ENCODE measurements at regions not wholly inside any gene's neighbourhood (a gene's known extent, or its start where the extent isn't known, plus 50 kb on each side); places are given as distances from the start of the nearest gene placed in this dataset.
A peak's percentile ranks its signal among the peaks of the same experiment; 100 is the strongest.

DNA sequence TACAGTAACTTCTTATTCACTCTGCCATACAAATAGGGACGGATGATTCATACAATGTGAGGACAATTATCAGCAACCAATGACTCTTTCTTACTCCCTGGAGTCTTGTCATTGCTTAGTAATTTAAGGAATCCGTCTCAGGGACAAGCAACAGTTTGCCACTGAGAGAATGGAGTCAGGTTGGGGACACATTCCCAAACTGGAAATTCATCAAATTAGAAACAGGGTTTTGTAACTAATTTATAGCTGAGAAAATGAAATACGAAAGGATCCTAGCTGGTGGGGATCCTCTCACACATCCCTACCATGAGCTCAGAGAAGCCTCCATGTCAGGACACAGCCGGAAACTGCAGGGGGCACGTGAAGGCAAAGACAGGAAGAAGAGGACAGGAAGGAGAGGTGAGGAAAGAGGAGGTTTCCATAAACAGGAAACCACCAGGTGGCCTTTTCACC, 50.4 kb upstream of the KDR start:
- no peak for DNase-seq

DNA sequence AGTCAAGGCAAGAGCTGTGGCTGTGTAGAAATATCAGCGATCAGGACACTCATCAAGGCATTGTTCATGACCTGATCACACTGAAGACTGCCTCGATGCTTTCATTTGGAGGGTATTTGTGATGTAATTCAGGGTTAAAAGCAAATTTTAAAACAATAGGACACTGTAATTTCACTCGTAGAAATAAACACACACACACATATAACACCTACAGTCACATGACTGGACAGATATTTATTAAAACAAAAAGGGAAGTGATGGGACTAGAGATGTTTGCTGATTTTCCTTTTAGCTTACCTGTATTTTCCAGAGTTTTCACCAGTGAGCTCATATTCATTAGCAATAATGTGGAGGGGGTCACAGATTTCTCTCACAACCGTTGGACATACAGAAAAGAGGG, 51.1 kb upstream of the KDR start:
- DNase-seq: no peak

DNA sequence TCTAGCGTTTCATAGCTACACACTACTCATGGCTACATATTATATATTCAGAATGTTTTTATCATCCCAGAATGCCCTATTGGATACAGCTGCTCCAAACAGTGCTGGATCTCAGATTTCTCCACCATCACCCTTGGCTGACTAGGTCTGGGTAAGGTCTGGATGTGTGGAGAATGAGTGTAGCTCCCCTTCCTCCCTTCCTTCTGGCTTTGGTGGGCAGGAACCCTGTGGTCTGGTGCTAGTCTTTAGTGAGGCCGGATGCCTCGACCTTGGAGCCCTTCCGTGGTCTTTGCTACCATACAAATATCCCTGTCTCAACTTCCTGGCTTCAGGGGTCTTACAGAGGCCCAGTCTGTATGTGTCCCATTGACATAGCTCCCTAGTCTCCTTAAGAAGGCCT, 52.1 kb upstream of the KDR start:
- no peak for DNase-seq

DNA sequence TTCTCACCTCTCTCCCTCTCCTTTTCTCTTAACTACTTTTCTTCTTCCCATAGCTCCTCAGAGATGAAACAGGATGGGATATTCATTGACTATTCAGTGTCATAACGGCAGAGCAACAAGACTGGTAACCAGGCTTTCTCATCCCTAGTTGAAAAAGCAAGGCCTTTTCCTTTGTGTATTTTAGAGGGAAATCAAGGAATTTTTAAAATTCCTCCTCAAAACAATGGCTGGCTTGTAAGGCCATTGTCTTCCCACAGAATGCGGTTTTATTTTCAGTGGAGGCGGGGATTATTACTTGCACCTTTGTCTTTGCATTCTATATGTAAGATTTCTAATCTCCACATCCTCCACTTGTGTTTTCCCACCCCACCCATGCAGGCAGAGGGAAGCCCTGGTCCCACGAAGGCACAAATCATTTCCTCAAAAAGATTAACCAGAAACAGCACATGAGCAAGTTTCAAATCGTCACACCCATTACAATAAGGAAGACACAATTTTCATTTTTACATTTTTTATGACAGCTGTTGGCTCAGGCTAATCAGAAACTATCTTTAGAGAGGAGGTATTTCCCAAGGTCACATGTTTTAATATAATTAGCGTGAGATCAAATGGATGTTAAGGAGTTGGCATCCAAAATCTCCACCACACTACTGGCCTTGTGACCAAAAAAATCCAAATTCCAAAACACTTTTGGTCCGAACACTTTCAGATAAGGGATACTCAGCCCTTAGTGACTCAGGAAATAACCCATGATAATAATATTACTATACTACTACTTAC, 53.0 kb upstream of the KDR start:
- DNase-seq: no peak

DNA sequence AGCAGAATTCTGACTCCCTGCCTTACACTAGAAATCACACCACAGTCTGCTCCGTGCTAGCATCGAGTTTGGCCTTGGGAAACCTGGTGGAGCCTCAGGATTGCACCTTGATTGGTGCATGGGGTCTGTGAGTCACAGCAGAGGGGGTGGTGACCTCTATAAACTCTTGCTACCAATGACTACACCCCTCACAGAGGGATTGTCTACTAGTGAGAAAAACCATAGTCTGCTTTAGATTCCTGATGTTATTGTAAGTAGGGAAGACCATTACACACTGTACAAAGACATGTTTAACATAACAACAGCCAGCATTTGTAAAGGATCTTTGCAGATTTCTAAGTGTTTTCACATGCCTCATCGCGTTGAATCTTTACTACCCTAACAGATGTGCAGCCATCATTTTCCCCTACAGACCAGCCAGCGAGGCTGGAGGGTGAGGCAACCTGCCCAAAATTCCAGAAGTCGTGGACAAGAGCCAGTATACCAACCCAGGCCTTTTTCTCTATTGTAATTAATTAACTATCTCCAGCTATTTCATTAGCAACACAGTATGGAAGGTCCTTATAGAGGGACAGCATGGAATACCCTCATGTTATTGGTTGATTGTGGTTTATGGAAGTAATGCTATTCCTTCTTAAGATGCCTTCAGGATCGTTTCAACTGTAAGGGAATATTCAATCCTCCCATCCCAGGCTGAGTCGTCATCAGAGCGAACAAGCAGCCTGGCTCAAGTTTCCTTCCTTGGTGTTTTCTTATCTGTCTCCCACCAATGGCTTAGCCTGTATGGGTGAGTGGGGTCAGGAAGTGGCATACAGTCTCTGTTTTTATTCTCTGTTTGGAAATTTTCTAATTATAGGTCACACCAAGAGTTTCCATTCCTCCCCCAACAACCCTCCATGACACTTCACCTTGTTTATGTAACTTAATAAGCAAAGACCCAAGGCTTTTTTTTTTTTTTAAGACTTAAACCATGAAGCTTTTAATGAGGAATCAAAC, 55.9 kb upstream of the KDR start:
- no peak for DNase-seq

DNA sequence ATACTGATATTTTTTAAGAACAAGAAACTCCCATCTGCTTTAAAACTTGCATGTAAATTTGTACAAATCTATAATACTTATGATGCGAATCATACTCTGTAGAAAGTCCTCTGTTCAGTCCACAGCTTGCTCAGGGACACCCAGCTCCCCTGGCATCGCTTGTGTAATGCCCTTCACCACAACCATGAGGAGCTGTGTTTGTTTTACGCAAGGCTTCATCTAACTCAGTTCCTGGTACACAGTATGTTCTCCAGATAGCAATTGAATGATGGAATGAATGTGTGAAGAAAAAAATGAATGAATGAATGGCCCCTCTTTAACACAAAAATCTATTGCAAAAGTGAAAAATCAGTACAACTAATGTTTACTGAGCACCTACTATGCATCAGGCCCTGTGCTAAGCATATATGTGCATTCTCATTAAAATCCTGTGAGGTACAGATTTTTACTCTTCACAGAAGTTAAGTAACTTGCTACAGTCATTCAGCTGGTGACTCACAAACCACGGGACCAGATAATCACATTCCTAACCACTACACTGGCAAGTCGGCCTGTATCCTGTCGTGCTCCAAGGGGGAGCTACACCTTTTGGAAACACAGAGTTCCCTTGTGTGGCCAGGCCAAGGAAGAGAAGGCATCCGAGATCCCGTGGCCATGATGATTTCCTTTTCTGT, 58.7 kb upstream of the KDR start:
- DNase-seq: no peak

DNA sequence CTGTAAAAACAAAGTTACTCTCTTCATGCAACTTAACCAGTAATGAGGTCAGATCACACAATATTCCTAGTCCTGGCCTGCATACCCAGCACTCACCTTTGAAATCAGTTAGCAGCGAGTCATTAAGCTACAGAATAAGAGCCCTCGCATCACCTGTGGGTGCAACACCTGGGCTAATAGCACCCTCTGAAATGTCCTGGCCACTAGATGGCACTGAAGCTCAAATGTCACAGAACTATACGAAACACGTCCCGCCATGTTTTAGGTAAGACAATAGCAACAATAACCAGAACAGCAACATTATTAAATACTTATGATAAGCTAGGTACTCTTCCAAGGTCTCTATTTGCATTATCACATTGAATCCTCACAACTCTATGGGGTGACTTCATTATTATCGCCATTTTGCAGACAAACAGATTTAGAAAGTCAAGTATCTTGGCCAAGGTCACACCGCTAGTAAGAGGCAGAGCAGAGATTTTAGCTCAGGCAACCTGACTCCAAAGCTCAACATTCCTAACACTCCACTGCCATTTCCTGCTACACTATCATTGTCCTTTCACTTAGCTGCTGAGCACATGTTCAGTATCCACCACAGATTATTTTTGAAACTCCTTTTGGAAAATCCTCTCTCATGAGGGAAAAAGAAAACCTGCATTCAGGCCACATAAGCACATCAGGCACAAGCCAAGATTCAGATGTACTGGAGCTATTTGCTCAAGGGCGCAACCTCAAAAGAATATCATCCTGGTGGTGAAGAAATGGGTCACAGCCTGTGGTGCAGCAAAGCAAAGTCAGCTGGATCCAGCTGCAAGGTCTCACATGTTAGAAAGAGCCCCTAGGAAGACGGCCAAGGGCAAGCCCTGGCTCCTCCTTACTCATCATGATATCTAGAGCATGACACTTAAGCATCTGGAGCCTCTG, 59.5 kb upstream of the KDR start:
- peak; percentile 66 to 79 for DNase-seq

DNA sequence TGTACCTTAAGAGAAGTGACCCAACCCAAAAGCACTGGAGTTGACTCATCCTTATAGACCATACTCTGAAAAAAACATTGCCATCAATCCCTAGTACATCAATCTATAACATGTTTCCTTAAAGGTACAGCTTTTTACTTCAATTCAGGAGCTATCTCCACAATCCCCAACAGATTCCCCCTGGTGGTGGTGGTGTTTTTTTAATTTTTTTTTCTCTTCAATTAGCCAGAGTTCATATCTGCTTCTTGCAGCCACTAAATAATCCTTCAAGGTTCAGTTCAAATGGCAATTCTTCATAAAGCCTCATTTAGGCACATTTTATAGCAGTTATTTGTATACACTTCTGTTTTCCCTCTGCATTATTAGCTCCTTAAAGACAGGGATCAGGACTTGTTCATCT, 60.7 kb upstream of the KDR start:
- no peak for DNase-seq

DNA sequence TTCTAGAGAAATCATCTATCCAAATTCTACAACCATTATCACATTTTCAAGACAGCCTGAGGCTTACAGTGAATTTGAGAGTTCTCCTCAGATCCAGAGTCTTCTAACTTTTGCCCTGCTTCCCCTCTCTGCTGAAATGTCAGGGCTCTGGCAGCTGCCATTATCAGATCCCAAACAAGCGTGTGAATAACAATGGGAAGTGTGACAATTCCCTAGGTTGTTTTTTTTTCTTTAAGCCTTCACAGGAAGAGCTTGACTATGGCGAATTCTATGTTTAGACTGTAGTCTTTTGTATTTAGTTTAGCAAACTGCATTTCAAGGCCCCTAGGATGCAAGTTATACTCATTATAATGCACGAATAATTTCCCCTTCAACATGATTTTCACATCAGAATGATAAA, 61.3 kb upstream of the KDR start:
- no peak for DNase-seq

DNA sequence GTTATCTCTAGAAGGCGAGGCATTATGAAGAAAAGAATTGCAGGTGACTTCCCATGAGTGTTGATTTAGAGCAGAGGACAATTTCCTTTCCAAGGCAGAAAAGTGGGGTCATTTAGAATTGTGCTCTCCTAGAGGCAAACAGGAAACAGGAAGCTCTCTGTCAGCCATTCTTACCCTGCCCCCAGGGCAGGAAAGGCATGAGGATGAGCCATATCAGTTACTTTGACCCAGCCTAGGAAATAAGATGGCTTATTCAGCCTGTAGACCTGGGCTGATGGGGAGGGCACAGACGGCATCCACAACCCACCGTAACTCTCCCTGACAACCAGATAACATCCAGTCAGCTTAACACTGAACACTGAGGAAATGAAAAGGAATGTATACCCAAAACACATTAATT, 88.8 kb upstream of the KDR start:
- no peak for DNase-seq

DNA sequence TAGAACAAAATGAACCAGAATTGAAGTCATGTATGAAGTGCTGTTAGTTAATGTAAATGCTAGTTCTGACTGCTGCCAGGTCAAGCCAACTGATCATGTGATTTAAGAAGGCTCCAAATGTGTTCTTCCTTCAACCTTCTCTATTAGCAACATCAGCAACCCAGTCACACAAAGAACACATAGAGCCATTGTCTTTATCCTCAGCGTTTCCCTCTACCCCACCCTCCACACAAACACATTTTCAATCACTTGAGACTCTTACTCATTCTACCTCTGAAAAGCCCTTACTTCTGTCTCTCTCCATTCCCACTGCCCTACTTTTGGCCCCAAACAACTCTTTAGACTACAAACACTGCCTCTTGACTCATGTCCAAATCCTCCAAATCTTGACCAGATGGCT, 89.7 kb upstream of the KDR start:
- DNase-seq: no peak

DNA sequence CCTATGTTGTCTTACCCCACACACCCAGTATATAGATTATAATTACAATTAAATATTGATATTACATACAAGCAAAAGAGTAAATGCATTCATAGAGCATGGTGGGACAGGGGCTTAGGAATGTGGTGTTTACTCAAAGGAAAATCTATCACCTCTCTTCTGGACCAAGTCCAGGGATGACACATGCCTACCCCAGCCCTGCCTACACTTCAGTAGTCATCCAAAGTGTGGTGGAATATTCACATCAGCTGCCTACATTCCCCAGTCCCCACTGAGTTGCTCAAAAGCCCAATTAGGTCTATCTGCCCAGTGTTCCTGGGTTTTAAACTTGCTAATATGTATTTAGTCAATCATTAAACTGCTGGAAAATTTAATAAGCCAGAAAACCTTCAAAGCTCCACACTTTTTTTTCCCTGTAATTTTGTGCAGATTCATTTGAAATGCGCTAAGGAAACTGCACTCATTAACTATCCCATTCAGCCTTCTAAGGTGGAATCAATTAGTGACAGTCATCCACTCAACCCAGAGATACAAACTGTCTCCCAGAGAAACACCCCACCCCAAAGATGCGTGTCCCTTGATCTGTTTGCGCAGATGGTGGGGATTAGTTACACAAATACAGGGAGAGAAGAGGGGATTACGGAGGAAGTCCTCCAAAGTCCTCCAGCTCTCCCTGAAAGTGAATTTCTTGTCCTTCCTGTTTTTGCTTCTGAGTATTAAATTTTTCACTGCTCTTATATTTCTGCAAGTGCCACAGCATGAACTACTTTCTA, 91.7 kb upstream of the KDR start:
- DNase-seq: no peak

DNA sequence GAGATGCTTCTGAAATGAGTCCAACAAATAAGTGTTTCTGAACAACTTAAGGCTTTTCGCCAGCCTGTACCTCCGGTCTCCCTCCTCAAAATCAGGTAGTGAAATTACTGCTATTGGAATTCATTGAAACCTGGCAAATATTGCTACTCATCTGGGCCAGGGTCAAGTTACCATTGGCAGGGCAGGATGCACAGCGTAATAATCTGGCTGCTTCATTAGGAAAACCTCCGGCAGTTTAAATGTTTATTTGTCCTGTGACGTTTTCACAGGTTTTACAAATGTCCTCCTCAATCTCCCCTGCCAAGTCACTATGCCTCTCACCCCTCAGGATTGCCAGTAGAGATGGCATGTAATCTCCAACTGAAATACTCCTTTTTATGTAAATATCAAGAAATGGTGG, 92.6 kb upstream of the KDR start:
- no peak for DNase-seq

DNA sequence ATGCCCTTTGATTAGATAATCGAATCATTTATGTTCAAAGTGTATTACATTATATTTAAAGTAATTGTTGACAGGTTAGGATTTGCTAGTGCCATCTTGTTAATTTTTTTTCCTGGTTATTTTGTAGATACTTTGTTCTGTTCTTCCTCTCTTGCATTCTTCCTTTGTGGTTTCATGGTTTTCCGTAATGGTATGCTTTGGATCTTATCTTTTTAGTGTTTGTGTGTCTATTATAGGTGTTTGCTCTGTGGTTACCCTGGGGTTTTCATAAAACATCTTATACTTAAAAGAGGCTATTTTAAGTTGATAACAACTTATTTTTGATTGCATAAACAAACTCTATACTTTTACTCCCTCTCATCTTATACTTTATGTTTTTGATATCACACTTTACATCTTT, 108.2 kb upstream of the SRD5A3 start:
- DNase-seq: no peak

DNA sequence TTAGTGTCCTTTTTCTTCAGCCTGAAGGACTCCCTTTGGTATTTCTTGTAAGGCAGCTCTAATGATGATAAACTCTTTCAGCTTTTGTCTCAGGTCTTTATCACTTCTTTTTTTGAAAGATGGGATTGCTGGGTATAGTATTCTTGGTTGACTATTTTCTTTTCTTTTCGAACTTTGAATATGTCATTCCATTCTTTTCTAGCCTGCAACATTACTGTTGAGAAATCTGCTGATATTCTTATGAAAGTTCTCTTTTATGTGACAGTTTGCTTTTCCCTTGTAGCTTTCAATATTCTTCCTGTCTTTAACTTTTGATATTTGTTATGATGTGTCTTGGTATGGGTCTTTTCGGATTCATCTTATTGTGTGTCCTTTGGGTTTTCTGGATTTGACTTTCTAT, 107.6 kb upstream of the SRD5A3 start:
- no peak for DNase-seq

DNA sequence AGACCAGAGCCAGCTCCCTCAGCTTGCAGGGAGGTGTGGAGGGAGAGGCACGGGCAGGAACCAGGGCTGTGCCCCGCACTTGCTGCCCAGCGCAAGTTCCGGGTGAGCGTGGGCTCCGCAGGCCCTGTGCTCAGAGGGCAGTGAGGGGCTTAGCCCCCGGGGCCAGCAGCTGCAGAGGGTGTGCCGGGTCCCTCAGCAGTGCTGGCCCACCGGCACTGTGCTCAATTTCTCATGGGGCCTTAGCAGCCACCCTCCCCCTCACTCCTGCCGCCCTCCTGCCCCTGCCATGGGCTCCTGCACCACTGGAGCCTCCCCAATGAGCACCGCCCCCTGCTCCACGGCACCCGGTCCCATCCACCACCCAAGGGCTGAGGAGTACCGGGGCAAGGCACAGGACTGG, 104.6 kb upstream of the SRD5A3 start:
- DNase-seq: no peak

DNA sequence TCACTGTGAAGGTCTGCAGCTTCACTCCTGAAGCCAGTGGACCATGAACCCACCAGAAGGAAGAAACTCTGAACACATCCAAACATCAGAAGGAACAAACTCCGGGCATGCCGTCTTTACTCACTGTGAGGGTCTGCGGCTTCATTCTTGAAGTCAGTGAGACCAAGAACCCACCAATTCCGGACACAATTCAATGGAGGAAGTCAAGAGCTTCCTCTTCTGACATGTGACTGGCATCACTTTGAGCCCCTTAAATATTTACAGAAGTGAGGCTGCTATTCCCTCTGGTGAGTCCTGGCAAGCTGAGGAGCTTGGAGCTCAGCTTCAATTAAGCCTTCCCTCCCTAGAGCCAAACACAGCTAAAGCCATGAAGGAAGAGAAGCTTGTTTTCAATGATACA, 103.5 kb upstream of the SRD5A3 start:
- no peak for DNase-seq

DNA sequence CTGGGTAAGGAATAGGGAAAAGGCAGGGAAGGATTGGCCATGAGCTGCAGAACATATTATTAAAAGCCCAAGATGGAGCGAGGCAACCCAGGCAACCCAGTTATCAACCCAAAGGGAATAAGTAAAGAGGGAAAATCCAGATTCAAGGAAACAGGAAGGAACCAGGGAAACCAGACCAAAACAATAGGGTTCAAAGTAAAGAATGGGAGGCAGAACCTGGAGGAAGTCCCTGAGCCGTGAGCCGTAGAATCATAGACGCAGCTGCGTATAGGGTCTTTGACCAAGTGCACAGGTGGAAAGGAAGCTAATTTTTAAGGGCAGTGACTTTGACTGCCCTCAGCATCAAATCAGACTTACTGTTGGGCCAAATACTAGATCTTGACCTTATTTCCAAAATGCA, 98.5 kb upstream of the SRD5A3 start:
- no peak for DNase-seq

DNA sequence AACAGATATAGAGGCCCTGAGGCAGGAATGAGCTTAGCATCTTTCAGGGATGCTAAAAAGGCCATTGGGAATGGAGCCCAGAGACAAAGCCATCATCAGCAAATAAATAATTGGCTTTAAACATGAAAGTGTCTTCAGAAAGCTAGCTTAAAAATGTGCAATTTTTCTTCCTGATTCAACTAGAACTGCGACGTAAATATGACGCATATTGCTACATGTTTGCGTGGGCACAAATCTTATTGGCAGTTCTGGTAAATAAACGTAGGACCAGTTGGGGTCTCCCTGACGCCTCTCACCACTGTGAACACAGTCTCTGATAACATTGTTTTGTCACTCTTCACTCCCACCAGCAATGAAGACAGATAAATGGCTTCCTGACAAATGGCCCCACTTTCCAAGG, 97.3 kb upstream of the SRD5A3 start:
- DNase-seq: no peak

DNA sequence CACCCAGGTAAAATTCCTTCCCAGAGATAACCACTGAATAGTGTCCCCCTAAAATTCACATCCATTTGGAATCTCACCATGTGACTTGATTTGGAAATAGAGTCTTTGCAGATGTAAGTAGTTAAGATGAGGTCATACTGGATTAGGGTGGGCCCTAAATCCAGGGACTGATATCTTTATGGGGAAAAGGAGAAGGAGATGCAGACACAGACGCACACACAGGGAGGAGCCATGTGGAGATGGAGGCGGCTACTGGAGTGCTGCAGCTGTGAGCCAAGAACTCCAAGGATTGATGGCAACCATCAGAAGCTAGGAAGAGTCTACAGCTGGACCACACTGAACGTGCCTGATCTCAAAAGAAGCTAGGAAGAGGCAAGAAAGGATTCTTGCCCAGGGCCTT, 96.6 kb upstream of the SRD5A3 start:
- DNase-seq: no peak

DNA sequence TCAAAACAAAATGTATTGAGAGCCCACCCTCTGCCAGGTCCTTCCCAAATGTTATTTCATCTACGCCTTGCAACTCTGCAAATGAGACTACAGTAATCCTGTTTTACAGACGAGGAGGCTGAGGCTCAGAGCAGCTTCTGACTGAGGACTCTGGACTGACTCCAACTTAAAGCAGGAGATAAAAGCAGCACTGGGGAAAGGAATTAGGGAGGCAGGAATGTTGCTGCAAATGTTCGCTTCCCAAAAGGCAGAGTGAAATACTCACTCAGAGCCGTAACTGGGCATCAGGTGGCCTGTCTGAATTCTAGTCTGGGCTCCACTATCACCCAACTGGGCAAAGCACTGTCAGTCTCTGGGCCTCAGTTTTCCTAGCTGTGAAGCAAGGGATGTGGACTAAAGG, 94.7 kb upstream of the SRD5A3 start:
- DNase-seq: no peak

DNA sequence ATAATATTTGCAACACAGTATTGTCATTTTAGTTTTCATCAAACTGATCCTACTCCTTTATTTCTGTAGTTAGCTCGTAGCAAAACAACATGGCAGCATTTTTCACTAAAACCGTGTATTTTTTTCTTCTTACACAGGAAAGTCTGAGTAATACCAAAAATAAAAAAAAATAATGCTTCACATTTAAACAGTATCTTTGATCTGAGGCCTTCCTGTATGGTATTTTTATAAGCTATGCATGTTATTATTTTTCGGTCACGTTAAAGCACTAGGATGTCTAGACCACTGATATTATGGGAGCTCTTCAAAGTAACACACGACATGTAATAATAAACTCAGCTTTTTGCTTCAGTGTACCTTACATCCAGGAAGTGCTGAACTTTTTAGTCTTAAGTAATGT, 94.1 kb upstream of the SRD5A3 start:
- no peak for DNase-seq

Data from NCI-H526 (cell line).